ENCODE measurements at regions not wholly inside any gene's neighbourhood (a gene's known extent, or its start where the extent isn't known, plus 50 kb on each side); places are given as distances from the start of the nearest gene placed in this dataset.

DNA sequence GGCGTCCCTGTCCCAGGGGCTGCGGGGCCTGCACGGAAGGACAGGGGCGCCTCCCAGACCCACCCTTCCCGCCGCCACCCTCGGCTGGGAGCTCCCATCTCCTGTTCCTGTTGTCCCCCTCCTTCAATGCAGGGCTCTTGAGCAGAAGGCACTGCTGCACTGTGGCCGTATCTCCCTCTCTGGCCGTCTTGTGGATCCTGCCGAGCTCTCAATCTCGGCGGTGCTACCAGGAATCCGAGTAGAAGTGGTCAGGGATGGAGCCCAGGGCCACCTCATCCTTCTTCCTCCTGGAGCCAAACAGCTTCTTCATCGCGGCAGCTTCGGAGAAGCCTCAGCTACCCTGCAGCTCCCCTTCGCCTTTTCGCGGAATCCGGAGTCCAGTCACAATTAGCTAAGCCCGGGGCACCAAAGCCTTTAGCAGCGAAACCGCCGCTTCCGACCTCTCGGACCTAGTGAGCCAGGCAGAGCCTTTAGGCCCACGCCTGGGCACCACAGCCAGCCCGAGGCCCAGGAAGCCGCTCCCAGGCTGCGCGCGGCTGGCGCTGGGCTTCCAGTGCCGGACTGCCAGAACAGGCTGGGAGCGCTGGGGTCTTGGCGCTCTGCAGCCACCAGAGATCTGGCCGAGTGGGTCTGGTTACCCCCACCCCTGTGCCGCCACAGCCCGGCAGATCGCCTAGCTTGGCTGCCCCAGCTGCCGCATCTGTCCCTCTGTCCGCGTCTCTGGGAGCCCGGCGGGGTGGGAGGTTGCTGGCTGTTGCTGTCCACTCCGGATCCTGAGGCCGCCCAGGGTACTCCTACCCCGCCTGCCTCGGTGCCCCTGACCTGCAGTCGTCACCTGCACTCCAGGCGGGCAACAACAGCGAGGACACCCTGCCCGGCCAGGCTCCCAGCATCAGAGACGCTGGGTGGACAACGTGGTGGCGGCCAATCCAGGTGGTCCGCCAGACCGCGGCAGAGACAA, 69.1 kb downstream of the ASCL4 start:
- no peak for DNase-seq
- H3K9me3 ChIP-seq: no peaks in the 10 kb centered on the region
- peaks cover 0 to 19% (median 18%) of the 10 kb centered on the region in 4 donors for H3K4me1 ChIP-seq
- peaks cover 26 to 73% (median 39%) of the 10 kb centered on the region in 3 donors for H3K27me3 ChIP-seq
- H3K27ac ChIP-seq: no peak overlapping the region
- intact Hi-C loops (cut with DNase I): no loop called here
- no peak for TF ChIP-seq POLR2A (IDR thresholded peaks at IDR 0.05)
- TF ChIP-seq, protein P1, sequence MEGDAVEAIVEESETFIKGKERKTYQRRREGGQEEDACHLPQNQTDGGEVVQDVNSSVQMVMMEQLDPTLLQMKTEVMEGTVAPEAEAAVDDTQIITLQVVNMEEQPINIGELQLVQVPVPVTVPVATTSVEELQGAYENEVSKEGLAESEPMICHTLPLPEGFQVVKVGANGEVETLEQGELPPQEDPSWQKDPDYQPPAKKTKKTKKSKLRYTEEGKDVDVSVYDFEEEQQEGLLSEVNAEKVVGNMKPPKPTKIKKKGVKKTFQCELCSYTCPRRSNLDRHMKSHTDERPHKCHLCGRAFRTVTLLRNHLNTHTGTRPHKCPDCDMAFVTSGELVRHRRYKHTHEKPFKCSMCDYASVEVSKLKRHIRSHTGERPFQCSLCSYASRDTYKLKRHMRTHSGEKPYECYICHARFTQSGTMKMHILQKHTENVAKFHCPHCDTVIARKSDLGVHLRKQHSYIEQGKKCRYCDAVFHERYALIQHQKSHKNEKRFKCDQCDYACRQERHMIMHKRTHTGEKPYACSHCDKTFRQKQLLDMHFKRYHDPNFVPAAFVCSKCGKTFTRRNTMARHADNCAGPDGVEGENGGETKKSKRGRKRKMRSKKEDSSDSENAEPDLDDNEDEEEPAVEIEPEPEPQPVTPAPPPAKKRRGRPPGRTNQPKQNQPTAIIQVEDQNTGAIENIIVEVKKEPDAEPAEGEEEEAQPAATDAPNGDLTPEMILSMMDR (IDR thresholded peaks at IDR 0.05): no peak
- TF ChIP-seq POLR2AphosphoS5 (IDR thresholded peaks at IDR 0.05): no peak
- no peak for TF ChIP-seq EP300 (IDR thresholded peaks at IDR 0.05)
- H3K4me3 ChIP-seq: peak overlapping the region in 3 of 4 donors; percentile 1 to 40 (median 34)
- no peaks in the 10 kb centered on the region for H3K36me3 ChIP-seq
- WGBS, 2 donors: 4 to 7% methylated on average over 59 of the region's 59 CpGs

DNA sequence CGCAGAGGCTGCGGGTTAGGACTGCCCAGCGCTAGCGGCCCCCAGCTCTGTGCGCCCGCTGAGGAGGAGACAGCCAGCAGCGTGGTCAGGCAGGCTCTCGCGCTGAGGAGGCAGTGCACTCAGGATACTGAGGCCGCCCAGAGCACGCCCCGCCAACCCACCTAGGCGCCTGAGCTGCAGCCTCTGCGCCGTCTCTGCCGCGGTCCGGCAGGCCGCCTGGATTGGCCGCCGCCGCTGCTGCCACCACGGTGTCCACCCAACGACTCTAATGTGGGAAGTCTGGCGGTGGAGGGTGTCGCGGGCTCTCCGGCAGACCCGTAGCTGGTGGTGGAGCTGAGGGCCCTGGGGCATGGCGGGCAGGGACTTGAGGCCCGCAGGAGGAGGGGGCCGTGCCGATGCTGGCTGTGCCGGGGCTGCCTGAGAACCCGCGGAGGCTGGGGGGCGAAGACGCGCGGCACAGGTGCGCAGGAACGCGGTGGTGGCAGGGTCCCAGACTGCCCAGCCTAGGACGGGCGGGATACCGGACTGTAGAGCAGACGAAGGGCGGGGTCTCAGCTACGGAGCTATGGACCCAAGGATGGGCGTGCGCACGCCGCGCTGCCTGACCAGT, 69.9 kb downstream of the ASCL4 start:
- H3K27ac ChIP-seq: no peak overlapping the region
- intact Hi-C loops (cut with DNase I): no loop called here
- H3K4me3 ChIP-seq: peak overlapping the region in 3 of 4 donors; percentile 1 to 40 (median 34)
- 3 to 10% methylated on average over 54 of the region's 54 CpGs for WGBS, 2 donors
- H3K4me1 ChIP-seq: peaks cover 0 to 19% (median 18%) of the 10 kb centered on the region in 4 donors
- no peaks in the 10 kb centered on the region for H3K36me3 ChIP-seq
- peaks cover 26 to 81% (median 34%) of the 10 kb centered on the region in 3 donors for H3K27me3 ChIP-seq
- no peak for TF ChIP-seq POLR2AphosphoS5 (IDR thresholded peaks at IDR 0.05)
- TF ChIP-seq POLR2A (IDR thresholded peaks at IDR 0.05): no peak
- TF ChIP-seq, protein P1 (IDR thresholded peaks at IDR 0.05): no peak
- TF ChIP-seq EP300 (IDR thresholded peaks at IDR 0.05): no peak
- DNase-seq: no peak
- H3K9me3 ChIP-seq: no peaks in the 10 kb centered on the region

DNA sequence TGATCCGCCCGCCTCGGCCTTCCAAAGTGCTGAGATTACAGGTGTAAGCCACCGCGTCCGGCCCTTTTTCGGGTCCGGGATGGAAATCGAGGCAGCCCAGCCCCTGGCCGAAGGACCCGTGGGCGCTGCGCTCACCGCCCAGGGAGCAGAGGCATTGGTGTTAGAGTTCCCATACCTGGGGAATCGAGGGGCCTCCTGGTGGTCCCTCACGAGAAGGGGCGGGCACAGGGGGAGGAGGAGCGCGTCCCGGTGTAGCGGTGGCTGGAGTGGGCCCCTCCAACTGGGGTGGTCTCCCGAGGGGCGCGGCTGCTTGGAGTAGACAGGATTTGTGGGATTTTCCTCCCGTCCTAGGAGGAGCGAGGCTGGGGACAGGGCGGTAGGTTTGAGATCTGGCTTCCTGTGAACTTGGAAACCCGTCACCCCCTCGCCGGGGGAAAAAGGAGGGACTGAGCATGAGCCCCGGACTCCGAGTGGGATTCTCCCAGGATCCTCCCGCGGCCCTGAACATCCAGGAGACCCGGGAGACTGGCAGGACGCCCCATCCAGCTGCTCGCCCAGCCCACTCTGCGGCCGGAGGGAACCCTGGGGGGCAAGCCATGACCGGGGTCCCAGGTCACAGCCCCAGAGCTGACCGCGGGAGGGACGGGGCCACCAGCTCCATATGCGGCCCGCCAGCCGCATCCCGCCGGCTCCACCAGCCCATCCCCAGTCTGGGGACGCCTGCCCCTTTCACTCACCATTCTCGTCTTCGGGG, 70.9 kb downstream of the ASCL4 start:
- Histone ChIP-seq H3K4me1 (peaks cover 0 to 19% (median 18%) of the 10 kb centered on the region in 4 donors), H3K27ac (no peak overlapping the region), H3K4me3 (no peak overlapping the region), H3K9me3 (no peaks in the 10 kb centered on the region), H3K36me3 (no peaks in the 10 kb centered on the region), H3K27me3 (peaks cover 26 to 83% (median 34%) of the 10 kb centered on the region in 3 donors)
- 17 to 23% methylated on average over 51 of the region's 51 CpGs for WGBS, 2 donors
- intact Hi-C loops (cut with DNase I): no loop called here
- no peak for DNase-seq
- TF ChIP-seq, protein P1 (IDR thresholded peaks at IDR 0.05): no peak
- no peak for TF ChIP-seq POLR2AphosphoS5 (IDR thresholded peaks at IDR 0.05)
- TF ChIP-seq EP300 (IDR thresholded peaks at IDR 0.05): no peak
- TF ChIP-seq POLR2A (IDR thresholded peaks at IDR 0.05): no peak

DNA sequence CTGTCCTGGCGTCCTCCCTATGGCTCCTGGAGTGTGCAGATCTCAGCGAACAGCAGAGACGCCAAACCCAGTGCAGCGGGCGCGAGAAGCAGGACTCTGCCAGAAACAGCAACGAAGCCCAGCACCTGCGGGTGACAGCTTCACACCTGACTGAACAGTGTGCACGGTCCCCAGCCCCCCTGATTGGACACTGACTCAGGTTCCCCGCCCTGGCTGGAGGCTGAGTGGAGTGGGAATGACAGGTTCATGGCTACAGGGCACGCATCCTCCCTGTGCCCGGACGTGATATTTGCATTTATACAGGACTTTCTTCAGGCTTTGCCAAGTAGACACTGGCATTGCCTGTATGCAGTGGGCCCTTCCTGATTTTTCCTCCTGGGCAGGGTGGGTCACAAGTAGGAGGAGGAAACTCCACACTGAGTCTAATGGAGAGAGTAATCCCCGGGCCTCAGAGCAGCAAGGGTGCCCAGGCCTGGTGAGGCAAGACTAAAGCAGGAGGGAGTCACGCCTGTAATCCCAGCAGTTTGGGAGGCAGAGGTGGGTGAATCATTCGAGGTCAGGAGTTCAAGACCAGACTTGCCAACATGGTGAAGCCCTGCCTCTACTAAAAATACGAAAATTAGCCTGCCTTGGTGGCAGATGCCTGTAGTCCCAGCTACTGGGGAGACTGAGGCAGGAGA, 71.6 kb downstream of the ASCL4 start:
- no peak overlapping the region for H3K27ac ChIP-seq
- H3K4me3 ChIP-seq: no peak overlapping the region
- H3K9me3 ChIP-seq: no peaks in the 10 kb centered on the region
- H3K4me1 ChIP-seq: peaks cover 0 to 19% (median 18%) of the 10 kb centered on the region in 4 donors
- no peak for DNase-seq
- H3K27me3 ChIP-seq: peaks cover 26 to 79% (median 34%) of the 10 kb centered on the region in 3 donors
- WGBS, 2 donors: 39 to 59% methylated on average over 17 of the region's 17 CpGs
- H3K36me3 ChIP-seq: no peaks in the 10 kb centered on the region
- TF ChIP-seq, protein P1 (IDR thresholded peaks at IDR 0.05): no peak
- TF ChIP-seq POLR2A (IDR thresholded peaks at IDR 0.05): no peak
- intact Hi-C loops (cut with DNase I): no loop called here
